Neural cell (in vitro differentiated cells): ENCODE measurements at regions not wholly inside any gene's neighbourhood (a gene's known extent, or its start where the extent isn't known, plus 50 kb on each side); places are given as distances from the start of the nearest gene placed in this dataset.

ENCODE experiments used
- H2AFZ ChIP-seq: fragments of 200-600, 300-800 bp; sonication (generic), shearing (Covaris generic); 2 replicates; pipeline ENCODE4 v1.6.0; 2014; ENCODE audit warnings: low read depth, mild to moderate bottlenecking, antibody characterized with exemption, low read length, moderate library complexity
- H3F3A ChIP-seq: fragments of 200-600 bp; shearing (Covaris generic); 2 replicates; pipeline ENCODE4 v1.6.1; 2016; ENCODE audit warnings: mild to moderate bottlenecking, moderate library complexity, mixed read lengths, antibody characterized with exemption, low read length; ENCODE audit not compliant: insufficient read depth, poor library complexity, severe bottlenecking
- H3K27ac ChIP-seq: fragments of 200-600, 300-800 bp; sonication (generic), shearing (Covaris generic); 2 replicates; pipeline ENCODE4 v1.5.1; 2014; ENCODE audit warnings: mild to moderate bottlenecking, low read length, moderate library complexity
- H3K27me3 ChIP-seq: fragments of 300-800, 200-600 bp; sonication (generic), shearing (Covaris generic); 2 replicates; pipeline ENCODE4 v1.6.0; 2014; ENCODE audit warnings: mild to moderate bottlenecking, low read depth, low read length, moderate library complexity; ENCODE audit not compliant: insufficient read depth
- H3K36me3 ChIP-seq: fragments of 300-800, 200-600 bp; sonication (generic), shearing (Covaris generic); 2 replicates; pipeline ENCODE4 v1.5.1; 2014; ENCODE audit warnings: mild to moderate bottlenecking, antibody characterized with exemption, low read length, moderate library complexity; ENCODE audit not compliant: insufficient read depth
- H3K4me2 ChIP-seq: fragments of 300-800, 200-600 bp; sonication (generic), shearing (Covaris generic); 2 replicates; pipeline ENCODE4 v1.6.0; 2014; ENCODE audit warnings: mild to moderate bottlenecking, low read length
- H3K4me3 ChIP-seq: fragments of 300-800, 200-600 bp; sonication (generic), shearing (Covaris generic); 2 replicates; pipeline ENCODE4 v1.5.1; 2014; ENCODE audit warnings: mild to moderate bottlenecking, low read length, moderate library complexity
- H3K79me2 ChIP-seq: fragments of 200-600 bp; shearing (Covaris generic); replicated peaks from 2 replicates; pipeline ENCODE4 v1.6.0; 2014; ENCODE audit warnings: mild to moderate bottlenecking, low read length, moderate library complexity; ENCODE audit not compliant: insufficient read depth
- H3K9ac ChIP-seq: fragments of 300-800, 200-600 bp; sonication (generic), shearing (Covaris generic); 2 replicates; pipeline ENCODE4 v1.6.1; 2016; ENCODE audit warnings: mild to moderate bottlenecking, low read length, mixed read lengths
- H3K9me2 ChIP-seq: fragments of 200-600 bp; shearing (Covaris generic); 2 replicates; pipeline ENCODE4 v1.6.1; 2016; ENCODE audit warnings: mild to moderate bottlenecking, low read length, mixed read lengths; ENCODE audit not compliant: insufficient read depth
- H3K9me3 ChIP-seq: fragments of 200-600, 300-800 bp; sonication (generic), shearing (Covaris generic); 2 replicates; pipeline ENCODE4 v1.6.1; 2016; ENCODE audit warnings: mild to moderate bottlenecking, mixed run types, low read length, moderate library complexity, mixed read lengths
- H4K20me1 ChIP-seq: fragments of 200-600 bp; shearing (Covaris generic); 2 replicates; pipeline ENCODE4 v1.6.1; 2016; ENCODE audit warnings: mild to moderate bottlenecking, mixed run types; ENCODE audit not compliant: insufficient read depth
- CTCF ChIP-seq: fragments of 450-650 bp; IDR thresholded peaks from 2 replicates; pipeline ENCODE4 v1.5.1; 2014; ENCODE audit warnings: antibody characterized with exemption, mild to moderate bottlenecking, moderate library complexity; ENCODE audit not compliant: poor library complexity, severe bottlenecking
- EP300 ChIP-seq: fragments of 450-650 bp; conservative IDR thresholded peaks from 2 replicates; pipeline ENCODE4 v1.6.1; 2014; ENCODE audit warnings: antibody characterized with exemption, mild to moderate bottlenecking, moderate library complexity; ENCODE audit not compliant: poor library complexity, severe bottlenecking
- EZH2 ChIP-seq: fragments of 200-600, 300-800 bp; shearing (Covaris generic), sonication (generic); IDR thresholded peaks from 2 replicates; pipeline ENCODE4 v1.6.1; 2014; ENCODE audit warnings: antibody characterized with exemption, low read length, borderline replicate concordance, mild to moderate bottlenecking; ENCODE audit not compliant: insufficient read depth, poor library complexity, severe bottlenecking
- MXI1 ChIP-seq: fragments of 450-650 bp; conservative IDR thresholded peaks from 2 replicates; pipeline ENCODE4 v1.6.1; 2014; ENCODE audit warnings: antibody characterized with exemption, mild to moderate bottlenecking; ENCODE audit not compliant: poor library complexity, severe bottlenecking
- POLR2AphosphoS5 ChIP-seq: IDR thresholded peaks from 2 replicates; pipeline ENCODE4 v1.6.1; 2012
- RAD21 ChIP-seq: fragments of 450-650 bp; conservative IDR thresholded peaks from 2 replicates; pipeline ENCODE4 v1.6.1; 2014; ENCODE audit warnings: antibody characterized with exemption, mild to moderate bottlenecking, moderate library complexity
- REST ChIP-seq: IDR thresholded peaks from 2 replicates; pipeline ENCODE4 v1.6.1; 2012; ENCODE audit warnings: borderline replicate concordance
- SMC3 ChIP-seq: fragments of 450-650 bp; conservative IDR thresholded peaks from 2 replicates; pipeline ENCODE4 v1.6.1; 2014; ENCODE audit warnings: antibody characterized with exemption, mild to moderate bottlenecking, moderate library complexity; ENCODE audit not compliant: poor library complexity
- TAF1 ChIP-seq: IDR thresholded peaks from 2 replicates; pipeline ENCODE4 v1.6.1; 2012; ENCODE audit warnings: low read depth

- H4K20me1 ChIP-seq: no peaks in the 10 kb centered on the region
- no peaks in the 10 kb centered on the region for H3K36me3 ChIP-seq
- H3K9ac ChIP-seq: no peak overlapping the region
- no peak overlapping the region for H2AFZ ChIP-seq
- H3K27me3 ChIP-seq: no peaks in the 10 kb centered on the region
- H3K4me3 ChIP-seq: no peak overlapping the region
- no peaks in the 10 kb centered on the region for H3K9me2 ChIP-seq
- no peaks in the 10 kb centered on the region for H3F3A ChIP-seq
- no peak overlapping the region for H3K4me2 ChIP-seq
- no peaks in the 10 kb centered on the region for H3K79me2 ChIP-seq
- H3K9me3 ChIP-seq: no peaks in the 10 kb centered on the region
- no peak overlapping the region for H3K27ac ChIP-seq
- TF ChIP-seq MXI1 (no peak), EP300 (no peak), TAF1 (no peak), CTCF (no peak), POLR2AphosphoS5 (no peak), EZH2 (no peak), SMC3 (no peak), RAD21 (no peak), REST (no peak)
These were observed 125.7 kb upstream of the CPXCR1 start for GRCh38 chrX:88621278-88621677.

- no peak overlapping the region for H3K4me2 ChIP-seq
- H3K79me2 ChIP-seq: no peaks in the 10 kb centered on the region
- no peak overlapping the region for H3K9ac ChIP-seq
- H3K27me3 ChIP-seq: no peaks in the 10 kb centered on the region
- TF ChIP-seq SMC3 (no peak), TAF1 (no peak), RAD21 (no peak), REST (no peak), EZH2 (no peak), EP300 (no peak), POLR2AphosphoS5 (no peak), CTCF (no peak), MXI1 (no peak)
- H2AFZ ChIP-seq: no peak overlapping the region
- no peaks in the 10 kb centered on the region for H3F3A ChIP-seq
- no peaks in the 10 kb centered on the region for H3K9me2 ChIP-seq
- H3K9me3 ChIP-seq: no peaks in the 10 kb centered on the region
- no peak overlapping the region for H3K27ac ChIP-seq
- no peak overlapping the region for H3K4me3 ChIP-seq
- no peaks in the 10 kb centered on the region for H4K20me1 ChIP-seq
- no peaks in the 10 kb centered on the region for H3K36me3 ChIP-seq
These were observed 91.6 kb upstream of the CPXCR1 start for GRCh38 chrX:88655460-88655859.
